ENCODE measurements at regions not wholly inside any gene's neighbourhood (a gene's known extent, or its start where the extent isn't known, plus 50 kb on each side); places are given as distances from the start of the nearest gene placed in this dataset.

DNA sequence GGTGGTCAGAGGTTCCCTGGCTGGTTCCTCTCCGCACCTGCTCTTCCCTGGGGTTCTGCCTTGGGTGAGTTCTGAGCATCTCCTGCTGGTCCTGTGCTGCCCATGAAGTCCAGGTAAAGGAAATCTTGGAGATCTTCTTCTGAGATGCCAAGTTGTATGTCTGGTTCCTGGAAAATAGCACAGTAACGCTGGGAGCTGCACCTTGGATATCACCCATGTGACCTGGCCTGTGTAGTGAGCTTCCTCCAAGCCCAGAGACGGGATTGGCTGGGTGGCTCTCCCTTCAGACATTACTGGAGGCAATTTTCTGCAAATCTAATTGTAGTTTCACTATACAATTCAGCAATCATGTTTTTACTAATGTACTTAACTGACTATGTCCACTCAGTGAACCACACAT lies 1281.1 kb downstream of the TMEM121 start:
- Histone ChIP-seq H3K27me3 (ENCODE audit: insufficient read depth) (no peaks in the 10 kb centered on the region), H3K9me2 (ENCODE audit: insufficient read depth) (no peaks in the 10 kb centered on the region), H3K27ac (ENCODE audit: low read depth) (no peak overlapping the region), H2AFZ (no peak overlapping the region), H3K4me2 (no peak overlapping the region), H3K79me2 (replicated peaks; ENCODE audit: insufficient read depth) (no peaks in the 10 kb centered on the region), H4K20me1 (replicated peaks; ENCODE audit: insufficient read depth) (no peaks in the 10 kb centered on the region), H3K4me3 (no peak overlapping the region), H3K4me1 (ENCODE audit: insufficient read depth) (no peaks in the 10 kb centered on the region), H3F3A (replicated peaks; ENCODE audit: low read depth) (no peaks in the 10 kb centered on the region), H3K36me3 (ENCODE audit: insufficient read depth) (peaks cover 8% of the 10 kb centered on the region; the same call in 1 of the 2 replicates)
- Mint-ChIP-seq H3K4me1 (no peaks in the 10 kb centered on the region), H3K4me3 (no peak overlapping the region), H3K27me3 (ENCODE audit: insufficient read depth, low read depth, poor library complexity) (peaks cover 2% of the 10 kb centered on the region), H3K36me3 (ENCODE audit: low read depth) (peaks cover 34% of the 10 kb centered on the region), H3K27ac (no peak overlapping the region), H3K9me3 (peaks cover 96% of the 10 kb centered on the region)
- ATAC-seq (no peak), DNase-seq (ENCODE audit: low spot score) (no peak)
- TF ChIP-seq STAT1 (IDR thresholded peaks at IDR 0.05; ENCODE audit: unreplicated experiment) (no peak), EZH2 (IDR thresholded peaks at IDR 0.05; ENCODE audit: low read depth, unreplicated experiment) (no peak), POLR2AphosphoS5 (IDR thresholded peaks at IDR 0.05; ENCODE audit: low read depth) (no peak), ETS1 (IDR thresholded peaks at IDR 0.05) (no peak), CREB1 (CRISPR knock-in tag; IDR thresholded peaks at IDR 0.05; ENCODE audit: low read depth) (no peak), ZNF114 (CRISPR knock-in tag; IDR thresholded peaks at IDR 0.05) (no peak), ZNF331 (CRISPR knock-in tag; IDR thresholded peaks at IDR 0.05; ENCODE audit: low read depth) (no peak)
- TF ChIP-seq, protein P1, sequence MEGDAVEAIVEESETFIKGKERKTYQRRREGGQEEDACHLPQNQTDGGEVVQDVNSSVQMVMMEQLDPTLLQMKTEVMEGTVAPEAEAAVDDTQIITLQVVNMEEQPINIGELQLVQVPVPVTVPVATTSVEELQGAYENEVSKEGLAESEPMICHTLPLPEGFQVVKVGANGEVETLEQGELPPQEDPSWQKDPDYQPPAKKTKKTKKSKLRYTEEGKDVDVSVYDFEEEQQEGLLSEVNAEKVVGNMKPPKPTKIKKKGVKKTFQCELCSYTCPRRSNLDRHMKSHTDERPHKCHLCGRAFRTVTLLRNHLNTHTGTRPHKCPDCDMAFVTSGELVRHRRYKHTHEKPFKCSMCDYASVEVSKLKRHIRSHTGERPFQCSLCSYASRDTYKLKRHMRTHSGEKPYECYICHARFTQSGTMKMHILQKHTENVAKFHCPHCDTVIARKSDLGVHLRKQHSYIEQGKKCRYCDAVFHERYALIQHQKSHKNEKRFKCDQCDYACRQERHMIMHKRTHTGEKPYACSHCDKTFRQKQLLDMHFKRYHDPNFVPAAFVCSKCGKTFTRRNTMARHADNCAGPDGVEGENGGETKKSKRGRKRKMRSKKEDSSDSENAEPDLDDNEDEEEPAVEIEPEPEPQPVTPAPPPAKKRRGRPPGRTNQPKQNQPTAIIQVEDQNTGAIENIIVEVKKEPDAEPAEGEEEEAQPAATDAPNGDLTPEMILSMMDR (conservative IDR thresholded peaks at IDR 0.05; ENCODE audit: low read depth in 2 of 2) = no peak
- TF ChIP-seq, protein P2, sequence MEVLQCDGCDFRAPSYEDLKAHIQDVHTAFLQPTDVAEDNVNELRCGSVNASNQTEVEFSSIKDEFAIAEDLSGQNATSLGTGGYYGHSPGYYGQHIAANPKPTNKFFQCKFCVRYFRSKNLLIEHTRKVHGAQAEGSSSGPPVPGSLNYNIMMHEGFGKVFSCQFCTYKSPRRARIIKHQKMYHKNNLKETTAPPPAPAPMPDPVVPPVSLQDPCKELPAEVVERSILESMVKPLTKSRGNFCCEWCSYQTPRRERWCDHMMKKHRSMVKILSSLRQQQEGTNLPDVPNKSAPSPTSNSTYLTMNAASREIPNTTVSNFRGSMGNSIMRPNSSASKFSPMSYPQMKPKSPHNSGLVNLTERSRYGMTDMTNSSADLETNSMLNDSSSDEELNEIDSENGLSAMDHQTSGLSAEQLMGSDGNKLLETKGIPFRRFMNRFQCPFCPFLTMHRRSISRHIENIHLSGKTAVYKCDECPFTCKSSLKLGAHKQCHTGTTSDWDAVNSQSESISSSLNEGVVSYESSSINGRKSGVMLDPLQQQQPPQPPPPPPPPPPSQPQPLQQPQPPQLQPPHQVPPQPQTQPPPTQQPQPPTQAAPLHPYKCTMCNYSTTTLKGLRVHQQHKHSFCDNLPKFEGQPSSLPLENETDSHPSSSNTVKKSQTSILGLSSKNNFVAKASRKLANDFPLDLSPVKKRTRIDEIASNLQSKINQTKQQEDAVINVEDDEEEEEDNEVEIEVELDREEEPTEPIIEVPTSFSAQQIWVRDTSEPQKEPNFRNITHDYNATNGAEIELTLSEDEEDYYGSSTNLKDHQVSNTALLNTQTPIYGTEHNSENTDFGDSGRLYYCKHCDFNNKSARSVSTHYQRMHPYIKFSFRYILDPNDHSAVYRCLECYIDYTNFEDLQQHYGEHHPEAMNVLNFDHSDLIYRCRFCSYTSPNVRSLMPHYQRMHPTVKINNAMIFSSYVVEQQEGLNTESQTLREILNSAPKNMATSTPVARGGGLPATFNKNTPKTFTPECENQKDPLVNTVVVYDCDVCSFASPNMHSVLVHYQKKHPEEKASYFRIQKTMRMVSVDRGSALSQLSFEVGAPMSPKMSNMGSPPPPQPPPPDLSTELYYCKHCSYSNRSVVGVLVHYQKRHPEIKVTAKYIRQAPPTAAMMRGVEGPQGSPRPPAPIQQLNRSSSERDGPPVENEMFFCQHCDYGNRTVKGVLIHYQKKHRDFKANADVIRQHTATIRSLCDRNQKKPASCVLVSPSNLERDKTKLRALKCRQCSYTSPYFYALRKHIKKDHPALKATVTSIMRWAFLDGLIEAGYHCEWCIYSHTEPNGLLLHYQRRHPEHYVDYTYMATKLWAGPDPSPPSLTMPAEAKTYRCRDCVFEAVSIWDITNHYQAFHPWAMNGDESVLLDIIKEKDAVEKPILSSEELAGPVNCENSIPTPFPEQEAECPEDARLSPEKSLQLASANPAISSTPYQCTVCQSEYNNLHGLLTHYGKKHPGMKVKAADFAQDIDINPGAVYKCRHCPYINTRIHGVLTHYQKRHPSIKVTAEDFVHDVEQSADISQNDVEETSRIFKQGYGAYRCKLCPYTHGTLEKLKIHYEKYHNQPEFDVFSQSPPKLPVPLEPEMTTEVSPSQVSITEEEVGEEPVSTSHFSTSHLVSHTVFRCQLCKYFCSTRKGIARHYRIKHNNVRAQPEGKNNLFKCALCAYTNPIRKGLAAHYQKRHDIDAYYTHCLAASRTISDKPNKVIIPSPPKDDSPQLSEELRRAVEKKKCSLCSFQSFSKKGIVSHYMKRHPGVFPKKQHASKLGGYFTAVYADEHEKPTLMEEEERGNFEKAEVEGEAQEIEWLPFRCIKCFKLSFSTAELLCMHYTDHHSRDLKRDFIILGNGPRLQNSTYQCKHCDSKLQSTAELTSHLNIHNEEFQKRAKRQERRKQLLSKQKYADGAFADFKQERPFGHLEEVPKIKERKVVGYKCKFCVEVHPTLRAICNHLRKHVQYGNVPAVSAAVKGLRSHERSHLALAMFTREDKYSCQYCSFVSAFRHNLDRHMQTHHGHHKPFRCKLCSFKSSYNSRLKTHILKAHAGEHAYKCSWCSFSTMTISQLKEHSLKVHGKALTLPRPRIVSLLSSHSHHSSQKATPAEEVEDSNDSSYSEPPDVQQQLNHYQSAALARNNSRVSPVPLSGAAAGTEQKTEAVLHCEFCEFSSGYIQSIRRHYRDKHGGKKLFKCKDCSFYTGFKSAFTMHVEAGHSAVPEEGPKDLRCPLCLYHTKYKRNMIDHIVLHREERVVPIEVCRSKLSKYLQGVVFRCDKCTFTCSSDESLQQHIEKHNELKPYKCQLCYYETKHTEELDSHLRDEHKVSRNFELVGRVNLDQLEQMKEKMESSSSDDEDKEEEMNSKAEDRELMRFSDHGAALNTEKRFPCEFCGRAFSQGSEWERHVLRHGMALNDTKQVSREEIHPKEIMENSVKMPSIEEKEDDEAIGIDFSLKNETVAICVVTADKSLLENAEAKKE (CRISPR knock-in tag; IDR thresholded peaks at IDR 0.05) = no peak
